ENCODE measurements at regions not wholly inside any gene's neighbourhood (a gene's known extent, or its start where the extent isn't known, plus 50 kb on each side); places are given as distances from the start of the nearest gene placed in this dataset.

- TF ChIP-seq ZFX (IDR thresholded peaks at IDR 0.05; ENCODE audit: borderline replicate concordance) = no peak
- TF ChIP-seq CTCF (IDR thresholded peaks at IDR 0.05) = no peak
Measured at GRCh38 chr10:52954407-52954806, 181.8 kb upstream of the MBL2 start.

DNA sequence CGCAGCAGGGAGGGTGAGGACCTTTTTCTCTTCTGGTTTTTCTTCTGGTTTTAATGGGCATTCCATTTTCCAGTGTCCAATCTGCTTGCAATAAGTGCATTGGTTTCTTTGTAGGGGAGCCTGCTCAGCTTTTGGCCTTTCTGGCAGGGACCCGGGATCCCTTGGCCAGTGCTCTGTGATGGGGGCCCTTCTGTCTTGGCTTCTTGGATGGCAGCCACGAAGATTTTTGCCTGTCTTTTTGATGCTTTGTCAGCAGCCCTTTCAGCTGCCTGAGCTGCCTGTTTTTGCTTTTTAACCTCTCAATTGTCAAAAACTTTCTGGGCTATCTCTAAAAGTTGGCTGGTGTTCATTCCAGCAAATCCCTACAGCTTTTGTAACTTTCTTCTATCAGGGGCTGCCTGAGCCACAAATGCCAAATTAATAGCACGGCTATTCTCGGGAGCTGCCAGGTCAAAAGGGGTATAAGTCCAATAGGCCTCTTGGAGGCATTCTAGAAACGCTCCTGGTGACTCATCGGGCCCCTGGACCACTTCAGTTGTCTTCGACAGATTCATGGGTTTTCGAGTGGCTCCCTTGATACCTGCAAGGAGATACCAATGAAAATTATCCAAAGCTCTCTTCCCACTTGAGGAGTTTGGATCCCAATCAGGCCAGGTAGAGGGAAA is 179.9 kb upstream of the MBL2 start:
- TF ChIP-seq CTCF (IDR thresholded peaks at IDR 0.05) = no peak
- TF ChIP-seq ZFX (IDR thresholded peaks at IDR 0.05; ENCODE audit: borderline replicate concordance) = no peak
- no peak overlapping the region for H3K27ac ChIP-seq

More at GRCh38 chr10:52954407-52954806, 181.8 kb upstream of the MBL2 start:
- H3K27ac ChIP-seq = no peak overlapping the region

- no peak overlapping the region for H3K27ac ChIP-seq
- TF ChIP-seq ZFX (IDR thresholded peaks at IDR 0.05; ENCODE audit: borderline replicate concordance) (no peak), CTCF (IDR thresholded peaks at IDR 0.05) (peak; percentile 49)
Measured at GRCh38 chr10:52951824-52952223, 179.2 kb upstream of the MBL2 start.

- TF ChIP-seq CTCF (IDR thresholded peaks at IDR 0.05) (no peak), ZFX (IDR thresholded peaks at IDR 0.05; ENCODE audit: borderline replicate concordance) (no peak)
- H3K27ac ChIP-seq = no peak overlapping the region
Measured at GRCh38 chr10:52950578-52950977, 178.0 kb upstream of the MBL2 start.

- H3K27ac ChIP-seq = no peak overlapping the region
- no peak for TF ChIP-seq ZFX (IDR thresholded peaks at IDR 0.05; ENCODE audit: borderline replicate concordance)
- peak; percentile 61 for TF ChIP-seq CTCF (IDR thresholded peaks at IDR 0.05)
Measured at GRCh38 chr10:52949899-52950298, 177.3 kb upstream of the MBL2 start.

GRCh38 chr10:52946486-52946885 is 173.9 kb upstream of the MBL2 start:
- TF ChIP-seq ZFX (IDR thresholded peaks at IDR 0.05; ENCODE audit: borderline replicate concordance) (no peak), CTCF (IDR thresholded peaks at IDR 0.05) (no peak)
- H3K27ac ChIP-seq = no peak overlapping the region

GRCh38 chr10:52945521-52945920 is 172.9 kb upstream of the MBL2 start:
- H3K27ac ChIP-seq = 0 out of 2 replicates have a peak overlapping the region, but pooled peaks have one; percentile 0

DNA sequence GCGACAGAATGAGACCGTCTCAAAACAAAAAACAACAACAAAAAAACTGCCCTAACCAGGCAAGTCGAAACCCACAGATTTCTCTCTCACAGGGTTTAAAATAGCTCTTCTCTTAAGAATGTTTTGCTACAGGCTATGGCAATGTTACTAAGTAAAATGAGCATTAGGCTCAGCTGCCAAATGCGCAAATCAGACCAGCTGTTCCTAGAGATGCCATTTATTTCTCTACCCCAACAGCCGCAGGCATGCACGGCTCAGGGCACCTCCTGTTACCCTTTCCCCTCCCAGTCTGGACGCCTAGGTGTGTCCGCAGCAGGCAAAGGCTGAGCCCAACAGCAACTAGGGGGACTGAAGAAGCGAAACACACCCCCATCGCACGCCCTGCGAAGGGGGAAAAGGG is 168.3 kb upstream of the MBL2 start:
- TF ChIP-seq ZFX (IDR thresholded peaks at IDR 0.05; ENCODE audit: borderline replicate concordance) = no peak
- TF ChIP-seq CTCF (IDR thresholded peaks at IDR 0.05) = no peak

More for the DNA sequence above, 168.3 kb upstream of the MBL2 start:
- H3K27ac ChIP-seq = no peak overlapping the region

All from 22Rv1 (cell line).